Eye (tissue), 1 donor: ENCODE measurements at regions not wholly inside any gene's neighbourhood (a gene's known extent, or its start where the extent isn't known, plus 50 kb on each side); places are given as distances from the start of the nearest gene placed in this dataset.

Experiments used
- DNase-seq: peaks from one replicate; pipeline ENCODE4 v3.0.0-alpha.2; 2015

DNA sequence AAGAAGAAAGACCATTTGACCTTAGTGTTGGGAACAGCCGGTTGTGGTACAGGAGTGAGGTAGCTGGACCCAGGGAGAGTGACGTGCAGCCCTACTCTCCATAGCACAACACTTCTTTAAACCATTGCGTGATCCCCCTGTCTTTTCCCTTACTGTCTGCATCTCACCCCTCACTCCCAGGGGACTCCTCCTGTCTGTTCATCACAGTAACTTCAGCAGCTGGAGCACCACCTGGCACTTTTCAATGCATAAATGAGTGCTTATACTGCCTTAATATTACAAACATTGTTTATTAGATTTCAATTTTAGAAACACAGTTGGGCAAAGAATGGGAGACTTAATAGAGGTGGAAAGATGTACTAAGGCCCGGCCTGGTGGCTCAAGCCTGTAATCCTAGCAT, 285.5 kb downstream of the UQCRFS1 start:
- DNase-seq: peak; percentile 61

DNA sequence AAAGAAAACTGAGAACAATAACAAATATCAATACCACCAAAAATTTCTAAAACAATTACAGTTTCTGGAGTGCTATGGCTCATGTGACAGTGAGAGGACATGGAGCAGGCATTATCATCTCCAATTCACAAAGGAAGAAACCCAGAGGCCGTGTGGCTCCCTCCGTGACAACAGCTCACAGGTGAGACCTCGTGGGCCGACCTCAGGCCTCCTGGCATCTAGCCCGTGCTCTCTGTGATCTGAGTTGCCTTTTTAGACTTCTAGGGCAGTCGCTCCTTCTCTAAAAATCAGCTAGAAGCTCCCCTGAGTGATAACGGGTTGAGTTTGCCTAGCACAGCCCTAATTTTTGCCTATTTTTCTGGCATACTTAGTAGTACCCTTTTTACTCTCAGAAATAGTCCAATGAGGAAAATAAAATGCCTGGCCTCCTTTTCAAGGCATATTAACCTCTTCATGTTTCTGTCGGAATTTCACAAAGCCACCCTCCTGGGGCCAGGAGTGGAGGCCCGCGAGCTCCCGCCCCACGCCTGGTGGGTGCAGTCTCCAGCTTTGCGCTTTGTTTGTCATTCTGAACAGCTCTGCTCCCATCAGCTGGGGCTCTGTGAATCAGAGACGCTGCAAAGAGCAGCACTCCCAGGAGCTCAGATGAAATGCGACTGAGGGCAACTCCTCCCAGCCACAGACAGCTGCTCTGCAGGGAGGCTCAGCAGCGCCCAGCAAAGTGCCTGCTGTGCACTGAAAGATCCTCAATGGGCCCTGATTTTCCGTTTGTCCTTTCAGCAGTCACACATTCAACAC, 292.5 kb downstream of the UQCRFS1 start:
- DNase-seq: peak; percentile 47

DNA sequence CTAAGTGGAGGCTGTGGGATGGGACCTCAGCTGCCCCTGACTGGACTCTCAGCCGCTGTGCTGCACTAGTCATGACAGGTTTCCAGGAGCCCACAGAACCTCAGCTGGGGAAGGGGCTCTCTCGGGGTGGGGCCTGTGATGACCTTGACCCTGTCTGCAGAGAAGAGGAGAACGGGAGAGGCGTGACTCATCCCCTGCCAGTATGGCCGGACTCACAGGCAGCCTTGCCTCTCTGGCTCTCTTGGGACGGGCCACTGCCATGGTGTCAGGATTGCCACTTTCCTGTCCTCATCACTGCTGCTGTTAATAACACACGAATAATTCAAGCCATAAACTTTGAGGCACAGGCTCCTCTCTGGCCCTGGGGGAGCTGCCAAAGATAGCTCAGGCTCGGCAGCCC, 295.3 kb downstream of the UQCRFS1 start:
- peak; percentile 25 for DNase-seq

DNA sequence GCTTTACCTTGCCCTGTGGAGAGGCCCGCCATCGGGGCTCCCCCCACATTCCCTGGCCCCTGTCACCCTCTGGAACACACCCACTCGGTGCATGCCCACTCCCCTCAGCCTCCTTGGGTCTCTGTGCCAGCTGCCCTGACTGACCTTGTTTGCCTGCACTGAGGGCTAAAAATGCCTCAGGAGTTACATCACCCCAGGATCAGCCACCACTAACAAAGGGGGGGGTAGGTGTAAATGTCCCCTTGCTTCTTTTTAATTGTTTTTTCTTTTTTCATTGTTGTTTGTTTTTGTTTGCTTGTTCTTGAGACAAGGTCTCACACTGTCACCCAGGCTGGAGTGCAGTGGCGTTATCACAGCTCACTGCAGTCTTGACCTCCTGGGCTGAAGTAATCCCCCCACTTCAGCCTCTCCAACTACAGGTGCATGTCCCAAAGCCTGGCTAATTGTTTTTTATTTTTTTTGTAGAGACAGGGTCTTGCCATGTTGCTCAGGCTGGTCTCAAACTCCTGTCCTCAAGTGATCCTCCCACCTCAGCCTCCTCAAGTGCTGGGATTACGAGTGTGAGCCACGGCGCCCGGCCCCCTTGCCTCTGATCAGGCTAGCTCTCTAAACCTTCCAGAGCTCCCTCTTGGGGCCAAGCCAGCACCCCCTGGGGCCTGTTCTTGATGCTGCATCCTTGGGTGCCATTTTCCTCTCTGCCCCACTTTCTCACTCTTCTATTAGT, 297.1 kb downstream of the UQCRFS1 start:
- no peak for DNase-seq

DNA sequence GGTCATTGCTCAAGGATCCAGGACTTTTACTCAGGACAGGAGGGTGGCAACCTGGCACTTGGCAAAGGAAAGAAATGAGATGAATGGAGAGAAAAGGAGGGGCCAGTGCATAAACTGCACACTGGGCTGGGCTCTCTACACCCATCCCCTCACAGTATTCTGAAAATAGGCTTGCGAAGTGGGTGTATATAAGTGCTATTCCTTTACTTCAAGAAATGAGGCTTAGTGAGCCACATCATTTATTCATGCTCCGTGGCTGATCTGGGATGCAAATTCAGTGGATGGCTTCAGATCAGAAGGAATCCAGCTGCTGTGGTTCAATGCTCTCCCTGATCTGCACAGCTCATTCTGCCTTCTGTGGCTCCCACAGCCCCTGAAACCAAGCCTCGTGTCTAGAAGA, 297.7 kb downstream of the UQCRFS1 start:
- no peak for DNase-seq

DNA sequence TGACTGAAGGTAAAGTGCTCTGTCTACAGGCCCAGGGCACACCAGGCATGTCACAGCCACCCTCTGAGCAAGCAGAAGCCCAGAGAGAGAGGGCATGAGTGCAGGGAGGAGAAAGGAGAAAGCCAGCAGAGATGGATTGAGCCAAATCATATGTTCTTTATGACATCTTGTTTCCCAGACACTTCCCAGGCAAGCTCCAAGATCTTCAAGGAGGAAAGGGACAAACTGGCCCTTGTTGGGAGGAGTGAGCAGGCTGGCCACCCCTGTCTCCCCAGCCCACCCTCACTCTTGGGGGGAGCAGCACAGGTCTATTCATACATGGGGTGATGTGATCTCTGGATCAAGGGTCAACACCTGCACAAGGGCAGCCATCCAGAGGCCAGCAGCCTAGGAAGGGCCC, 298.8 kb downstream of the UQCRFS1 start:
- DNase-seq: no peak

DNA sequence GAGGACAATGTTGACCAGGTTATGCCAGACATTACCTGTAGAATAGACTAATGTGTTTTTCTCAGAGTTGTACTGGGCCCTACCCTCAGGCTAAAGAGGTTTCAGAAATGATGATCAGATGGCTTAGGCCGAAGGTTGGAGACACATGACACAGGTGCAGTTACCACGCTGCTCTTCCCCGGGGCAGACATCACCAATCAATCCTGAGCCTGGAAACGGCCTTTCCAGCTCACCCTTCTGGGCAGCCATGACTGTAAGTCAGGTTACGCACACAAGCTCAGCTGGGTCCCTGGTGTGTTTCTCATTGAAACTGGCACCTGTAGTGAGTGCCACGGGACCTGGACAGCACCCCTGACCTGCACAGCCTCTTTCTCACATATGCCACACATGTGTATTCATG, 299.3 kb downstream of the UQCRFS1 start:
- no peak for DNase-seq

DNA sequence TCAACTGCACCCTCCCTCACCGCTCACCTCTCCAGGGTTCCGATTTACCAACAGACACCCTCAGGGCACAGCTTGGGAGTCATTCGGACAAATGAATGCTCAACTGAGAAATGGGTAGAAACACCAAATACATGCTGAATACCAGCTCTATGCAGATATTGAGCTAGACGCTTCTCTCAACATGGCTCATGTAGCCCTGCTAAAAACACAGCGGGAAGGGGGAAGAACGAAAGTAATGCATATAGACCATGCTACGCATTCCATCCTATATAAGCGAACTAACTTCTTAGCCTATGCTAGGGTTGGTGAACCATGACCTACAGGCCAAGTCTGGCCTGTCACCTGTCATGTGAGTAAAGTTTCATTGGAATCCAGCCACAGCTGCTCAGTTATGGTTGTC, 304.0 kb downstream of the UQCRFS1 start:
- no peak for DNase-seq

DNA sequence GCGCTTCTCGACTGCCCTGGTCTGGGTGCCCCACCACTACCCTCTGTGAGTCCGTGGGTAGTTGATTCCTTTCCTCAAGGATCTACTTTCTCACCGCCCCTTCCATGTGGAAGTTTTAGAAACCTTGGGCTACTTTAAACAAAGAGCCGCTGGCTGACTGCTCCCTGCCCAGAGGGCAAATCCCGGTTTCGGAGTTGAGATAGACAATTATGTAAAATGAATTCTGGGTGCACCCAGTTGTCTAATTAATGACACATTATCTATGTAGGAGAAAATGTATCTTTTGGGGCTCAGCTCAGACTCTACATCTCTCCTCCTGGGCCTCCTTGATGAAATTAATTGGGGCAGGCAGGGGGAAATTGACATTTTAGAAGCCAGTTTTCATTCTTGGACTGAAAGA, 305.4 kb downstream of the UQCRFS1 start:
- DNase-seq: no peak

DNA sequence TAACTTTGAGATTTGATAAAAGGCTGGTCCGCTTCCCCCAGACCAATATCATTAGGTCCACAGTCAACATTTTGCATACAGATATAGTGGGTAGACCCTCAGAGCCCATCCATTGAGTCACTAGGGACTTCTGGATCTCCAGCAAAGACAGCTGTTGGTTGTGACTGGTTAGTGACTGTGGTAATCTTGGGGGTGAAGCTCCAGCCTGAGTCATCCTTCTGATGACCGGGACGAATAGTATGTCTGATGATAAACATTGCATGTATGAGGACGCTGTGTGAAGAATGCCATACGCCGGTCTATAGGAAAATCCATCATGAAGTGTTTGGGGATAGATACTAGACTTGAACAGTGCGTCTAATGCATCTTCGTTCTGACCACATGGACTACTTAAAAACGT, 307.0 kb downstream of the UQCRFS1 start:
- no peak for DNase-seq

DNA sequence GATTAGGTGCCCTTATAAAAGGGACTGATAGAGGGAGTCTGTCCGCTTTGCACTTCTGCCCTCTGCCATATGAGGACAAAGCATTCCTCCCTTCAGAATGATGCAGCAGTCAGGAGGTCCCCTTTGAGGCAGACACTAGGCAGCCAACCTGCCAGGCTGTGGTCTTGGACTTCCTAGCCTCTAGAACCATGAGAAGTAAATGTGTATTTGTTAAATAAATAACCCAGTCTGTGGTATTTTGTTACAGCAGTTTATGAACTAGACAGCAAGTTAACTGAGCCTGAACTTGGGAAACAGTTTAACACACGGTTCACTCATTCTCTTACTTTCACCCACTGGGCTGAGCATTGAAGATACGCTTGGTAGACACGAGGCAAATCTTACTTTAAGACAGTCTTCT, 313.2 kb downstream of the UQCRFS1 start:
- DNase-seq: no peak

DNA sequence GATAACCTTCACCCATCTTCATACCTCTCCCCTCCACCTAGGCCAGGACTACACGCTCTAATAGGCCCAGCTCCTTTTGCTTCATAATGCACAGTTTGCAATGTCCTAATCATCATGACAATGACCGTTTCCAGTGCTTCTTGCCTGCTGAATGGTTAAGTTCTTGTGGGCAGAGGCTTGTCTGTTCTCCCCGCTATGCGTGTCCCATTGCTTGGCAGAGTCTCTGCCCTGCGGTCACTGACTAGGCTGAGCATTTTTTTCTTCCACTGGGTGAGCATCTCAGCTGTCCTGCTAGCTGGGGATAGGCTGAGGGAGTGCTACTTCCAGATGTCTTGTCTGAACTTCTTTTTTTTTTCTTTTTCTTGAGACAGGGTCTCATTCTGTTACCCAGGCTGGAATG, 314.7 kb downstream of the UQCRFS1 start:
- no peak for DNase-seq

DNA sequence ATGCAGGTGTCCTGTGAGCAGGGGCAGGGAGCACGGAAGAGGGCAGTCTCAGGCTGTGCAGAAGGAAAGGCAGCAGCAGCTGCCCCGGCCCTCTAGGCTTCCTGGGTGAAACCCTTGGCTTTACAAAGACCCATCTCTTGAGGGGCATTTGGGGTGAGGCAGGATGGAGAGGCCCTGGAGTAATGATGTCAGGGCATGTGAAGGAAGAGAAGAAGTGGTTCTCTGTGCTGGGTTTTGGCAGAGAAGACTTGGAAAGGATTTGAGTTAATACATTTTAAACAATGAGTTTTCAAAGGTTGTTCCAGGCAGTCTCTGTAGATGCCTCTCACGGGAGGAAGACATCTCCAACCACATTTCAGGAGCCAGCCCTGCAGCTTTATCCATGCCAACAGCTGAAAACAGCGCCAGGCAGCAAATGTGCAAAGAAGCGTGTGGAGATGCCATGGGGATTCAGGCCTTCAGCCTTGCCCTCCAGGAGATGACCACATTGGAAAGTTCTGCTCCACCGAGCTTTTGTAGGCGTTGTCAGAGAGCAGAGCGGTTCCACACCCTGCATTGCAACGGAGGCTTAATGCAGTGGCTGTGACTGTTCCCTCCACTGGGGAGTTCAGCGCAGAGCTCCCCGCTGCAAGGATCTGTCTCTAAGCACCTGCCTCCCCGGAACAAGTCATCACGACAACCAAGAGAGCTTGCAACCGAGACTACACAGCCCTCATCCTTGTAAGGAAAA, 322.8 kb downstream of the UQCRFS1 start:
- peak; percentile 59 for DNase-seq

DNA sequence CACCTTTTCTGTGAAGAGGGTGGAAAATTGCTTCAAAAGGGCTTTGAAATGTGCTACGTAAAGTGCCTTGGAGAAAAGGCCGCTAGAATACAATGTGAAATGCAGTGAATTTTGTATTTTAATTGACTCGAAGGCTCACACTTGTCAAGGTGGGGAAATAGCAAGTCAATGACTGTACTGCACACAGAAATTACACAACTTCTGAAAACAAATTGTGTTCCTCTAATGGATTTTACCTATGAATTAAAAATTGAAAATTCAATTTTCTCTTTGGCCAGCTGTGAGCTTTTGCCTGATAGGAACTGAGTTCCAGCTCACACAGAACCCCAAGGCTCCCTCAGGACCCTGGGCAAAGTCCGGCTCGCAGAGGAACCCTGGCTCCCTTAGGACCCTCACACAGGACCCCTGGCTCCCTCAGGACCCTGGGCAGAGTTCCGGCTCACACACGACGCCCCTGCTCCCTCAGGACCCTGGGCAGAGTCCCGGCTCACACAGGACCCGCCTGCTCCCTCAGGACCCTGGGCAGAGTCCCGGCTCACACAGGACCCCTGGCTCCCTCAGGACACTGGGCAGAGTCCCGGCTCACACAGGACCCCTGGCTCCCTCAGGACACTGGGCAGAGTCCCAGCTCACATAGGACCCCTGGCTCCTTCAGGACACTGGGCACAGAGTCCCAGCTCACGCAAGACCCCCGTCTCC, 324.9 kb downstream of the UQCRFS1 start:
- DNase-seq: no peak

DNA sequence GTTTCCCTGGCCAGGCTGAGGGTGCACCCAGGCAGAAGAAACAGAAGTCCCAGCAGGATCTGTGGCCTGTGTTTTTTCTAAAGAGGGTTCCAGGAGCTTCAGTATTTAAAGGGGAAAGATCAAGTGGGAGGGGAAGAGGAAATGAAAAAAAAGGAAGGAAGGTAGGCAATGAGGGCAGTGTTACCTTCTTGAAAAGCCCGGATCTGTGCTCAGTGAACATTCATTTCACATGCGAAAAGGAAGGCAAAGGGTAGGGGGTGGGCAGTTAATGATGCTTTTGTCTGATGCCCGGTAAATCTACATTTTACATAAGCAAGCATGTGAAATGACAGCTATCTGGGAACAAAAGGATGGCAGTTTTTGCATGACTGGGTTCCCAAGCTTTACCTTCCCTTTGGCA, 326.2 kb downstream of the UQCRFS1 start:
- no peak for DNase-seq

DNA sequence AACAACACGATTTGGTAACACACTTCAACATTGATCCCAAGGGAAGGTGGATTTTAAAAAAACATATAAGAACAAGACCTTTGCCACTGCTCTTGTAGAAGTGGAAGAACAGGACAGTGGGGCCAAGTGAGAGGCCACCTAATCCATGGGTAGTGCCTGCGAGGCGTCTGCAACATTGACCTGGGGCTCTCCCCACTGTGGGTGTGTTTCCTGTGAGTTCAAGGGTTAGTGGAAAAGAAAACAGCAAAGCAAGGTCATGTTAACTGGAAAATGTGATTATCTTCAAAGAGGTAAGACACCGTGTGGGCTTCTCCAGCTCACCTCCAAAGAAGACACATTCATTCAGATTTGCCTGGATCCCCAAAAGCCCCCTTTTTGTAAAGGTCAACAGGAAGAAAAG, 327.0 kb downstream of the UQCRFS1 start:
- no peak for DNase-seq

DNA sequence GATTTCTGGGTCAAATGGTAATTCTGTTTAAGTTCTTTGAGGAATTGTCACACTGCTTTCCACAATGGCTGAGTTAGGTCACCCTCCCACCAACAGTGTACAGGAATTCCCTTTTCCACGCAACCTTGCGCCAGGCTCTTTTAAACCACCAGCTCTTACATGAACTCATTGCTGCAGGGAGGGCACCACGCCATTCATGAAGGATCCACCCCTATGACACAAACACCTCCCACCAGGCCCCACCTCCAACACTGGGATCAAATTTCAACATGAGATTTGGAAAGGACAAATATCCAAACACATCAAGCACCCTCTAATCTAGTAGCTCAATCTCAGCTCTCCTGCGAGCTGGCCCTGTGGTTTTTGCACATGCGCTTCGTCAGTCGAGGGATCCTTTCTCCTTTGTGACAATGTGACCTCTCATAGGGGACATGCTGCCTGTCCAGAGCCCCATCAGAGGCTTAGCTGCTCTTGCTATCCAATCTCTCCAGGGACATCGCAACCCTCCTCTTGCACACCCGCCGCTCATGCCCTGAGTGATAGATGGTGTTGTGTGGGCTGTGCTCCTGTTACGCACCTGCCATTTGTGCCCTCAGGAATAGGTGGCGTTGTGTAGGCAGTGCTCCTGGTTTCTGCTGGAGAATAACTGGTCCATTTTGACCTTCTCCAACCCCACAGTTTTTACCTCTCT, 328.0 kb downstream of the UQCRFS1 start:
- DNase-seq: no peak

DNA sequence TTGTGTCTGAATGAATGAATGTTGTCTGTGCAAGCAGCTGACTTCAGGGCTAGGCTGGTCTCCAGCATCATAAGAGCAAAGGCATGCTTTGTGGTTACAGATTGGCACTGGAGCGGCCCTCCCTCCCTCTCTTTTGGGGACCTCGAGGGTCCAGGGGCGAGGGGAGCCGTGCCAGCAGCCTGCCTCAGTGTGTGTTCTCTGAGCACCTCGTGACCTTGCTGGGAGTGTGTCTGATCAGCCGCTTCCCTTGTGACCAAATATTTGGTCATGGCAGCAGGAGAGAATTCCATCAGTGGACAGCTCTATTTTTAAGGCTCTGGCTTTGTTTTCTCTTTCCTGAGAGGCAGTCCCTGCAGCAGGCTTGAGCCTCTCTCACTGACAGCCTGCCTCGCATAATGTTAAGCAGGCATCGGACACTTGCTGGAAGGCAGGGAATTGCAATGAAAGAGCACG, 329.7 kb downstream of the UQCRFS1 start:
- peak; percentile 38 for DNase-seq

DNA sequence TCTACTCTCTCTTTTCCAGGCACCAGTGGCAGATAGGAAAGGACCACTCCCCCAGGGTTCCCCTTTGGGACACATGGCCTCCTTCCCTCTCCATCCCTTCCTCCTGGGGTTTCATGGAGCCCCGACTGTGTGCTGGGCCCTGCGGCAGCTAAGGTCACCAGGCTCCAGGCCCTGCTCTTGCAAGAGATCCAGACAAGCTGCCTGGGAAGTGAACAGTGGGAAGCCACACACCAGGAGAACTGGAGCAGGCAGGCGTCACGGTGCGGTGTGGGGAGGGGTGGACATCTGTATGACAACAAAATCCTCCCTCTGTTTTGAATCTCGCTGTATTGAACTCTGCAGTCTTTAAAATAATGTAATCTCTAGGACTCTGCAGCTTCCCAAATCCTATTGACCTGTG, 330.1 kb downstream of the UQCRFS1 start:
- DNase-seq: peak; percentile 21

DNA sequence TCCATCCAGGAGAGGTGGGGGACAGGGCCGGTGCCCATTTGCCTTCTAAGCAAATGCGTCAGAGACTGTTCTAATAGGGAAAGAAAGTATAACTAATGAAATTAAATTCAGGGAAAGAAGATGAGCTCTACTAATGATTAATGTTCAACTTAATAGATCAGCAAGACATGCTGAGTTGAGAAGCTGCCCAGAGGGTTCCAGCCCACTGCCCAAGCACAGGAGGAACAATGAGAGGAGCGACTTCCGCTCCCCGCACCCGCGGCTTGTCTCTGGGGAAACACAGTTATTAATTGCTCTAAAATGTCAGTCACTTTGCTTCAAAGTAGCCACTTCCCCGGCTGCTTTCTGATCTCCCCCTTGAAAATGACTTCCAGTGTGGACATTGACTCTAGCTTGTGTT, 331.3 kb downstream of the UQCRFS1 start:
- peak; percentile 28 for DNase-seq

DNA sequence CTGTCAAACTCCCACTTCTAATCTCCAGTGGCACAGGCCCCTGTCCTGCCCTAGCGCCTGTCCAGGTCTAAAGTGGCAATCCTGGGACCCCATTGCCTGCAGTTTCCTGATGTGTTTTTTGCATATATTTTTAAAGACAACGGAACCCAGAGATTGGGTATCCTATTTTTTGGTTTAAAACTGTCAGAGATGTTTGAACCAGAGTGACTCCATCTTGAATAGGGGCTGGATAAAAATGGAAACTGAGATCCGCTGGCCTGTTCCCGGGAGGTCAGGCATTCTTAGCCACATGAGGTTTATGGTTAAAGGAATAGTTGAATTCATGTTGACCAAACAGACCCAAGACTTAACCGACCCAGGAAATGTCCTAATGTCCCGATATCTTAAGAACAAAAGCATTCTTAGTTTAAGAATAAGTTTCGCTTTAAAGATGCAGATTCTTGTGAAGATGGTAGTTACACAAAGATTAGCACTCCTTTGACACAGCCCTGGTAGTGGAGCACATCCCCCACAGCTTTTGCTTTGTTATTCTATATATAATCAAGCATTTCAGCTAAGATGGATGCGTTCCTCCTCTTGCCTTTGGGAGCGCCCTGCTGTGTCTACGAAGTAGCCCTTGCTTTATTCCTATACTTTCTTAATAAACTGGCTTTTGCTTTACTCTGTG, 332.1 kb downstream of the UQCRFS1 start:
- DNase-seq: no peak
